Astrocyte of the hippocampus (primary cell): ENCODE measurements at regions not wholly inside any gene's neighbourhood (a gene's known extent, or its start where the extent isn't known, plus 50 kb on each side); places are given as distances from the start of the nearest gene placed in this dataset.
"Not testable (repeated sequence)": the region's sequence is repeated elsewhere in the genome, so short reads cannot be mapped to it uniquely, and the experiment has no call there.

Experiments used
- DNase-seq: peaks from one replicate; pipeline ENCODE4 v3.0.0; 2011; ENCODE audit warnings: low read depth, low spot score

DNA sequence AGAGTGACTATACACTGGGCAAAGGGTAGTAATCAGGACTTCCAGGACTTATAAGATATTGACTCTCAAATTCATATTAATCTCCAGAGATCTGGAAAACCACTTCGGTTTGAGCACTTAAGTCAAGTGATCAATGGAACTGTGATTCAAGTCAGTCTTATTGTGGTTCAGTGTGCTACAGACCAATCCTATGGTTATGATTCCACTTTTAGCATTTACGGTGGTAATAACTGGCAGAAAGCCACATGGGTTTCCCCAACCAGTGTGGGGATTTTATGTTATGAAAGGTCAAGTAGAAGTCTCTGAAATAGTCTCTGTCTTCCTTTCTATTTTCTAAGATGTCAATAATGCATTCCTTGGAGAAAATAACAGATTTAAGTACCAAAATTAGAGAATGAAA lies 151.3 kb upstream of the NEGR1 start:
- DNase-seq, result no peak

DNA sequence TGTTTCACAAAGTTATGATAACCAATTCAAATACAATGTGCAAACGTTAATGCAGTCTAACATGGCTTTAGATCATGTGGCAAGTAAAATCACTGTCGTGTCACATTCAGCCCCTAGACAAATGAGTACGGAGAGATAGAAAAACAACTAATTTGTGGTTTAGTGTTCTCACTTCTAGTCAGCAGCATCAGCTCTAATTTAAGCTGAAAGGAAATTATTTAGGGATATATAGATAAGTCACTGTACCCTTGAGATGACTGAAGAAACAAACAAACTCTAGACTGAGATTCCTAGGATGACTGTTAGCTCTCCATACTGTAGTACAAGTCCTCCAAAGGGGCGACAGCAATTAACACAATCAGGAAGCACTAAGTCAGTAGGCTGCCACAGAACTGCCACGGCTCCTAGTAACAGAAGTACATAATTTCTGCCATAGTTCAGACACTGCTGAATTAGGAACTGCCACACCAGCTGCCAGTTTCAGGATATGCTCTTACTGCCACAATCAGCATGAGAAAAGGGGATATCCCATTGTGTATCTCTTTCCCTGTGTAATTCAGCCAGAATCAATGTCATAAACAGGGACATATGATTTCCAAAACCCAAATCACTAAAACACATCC lies 150.4 kb upstream of the NEGR1 start:
- DNase-seq, result no peak

DNA sequence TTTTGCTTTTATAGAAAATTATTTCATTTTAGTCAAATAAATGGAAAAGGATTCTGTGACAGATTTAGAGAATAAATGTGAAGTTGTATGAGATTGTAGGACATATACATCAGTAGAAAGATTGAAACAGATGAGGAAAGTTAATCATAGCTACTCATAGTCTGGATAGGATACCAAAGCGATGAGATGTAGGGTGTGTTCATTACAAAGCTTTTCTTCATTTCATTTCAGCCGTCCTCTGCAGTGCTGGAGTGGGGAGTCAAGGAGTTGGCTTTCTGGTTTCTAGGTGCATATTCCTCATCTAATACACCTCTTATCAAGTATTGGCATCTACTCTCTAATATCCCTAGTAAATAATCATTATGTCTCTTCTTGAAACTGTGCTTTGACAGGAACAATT lies 149.5 kb upstream of the NEGR1 start:
- no peak for DNase-seq

DNA sequence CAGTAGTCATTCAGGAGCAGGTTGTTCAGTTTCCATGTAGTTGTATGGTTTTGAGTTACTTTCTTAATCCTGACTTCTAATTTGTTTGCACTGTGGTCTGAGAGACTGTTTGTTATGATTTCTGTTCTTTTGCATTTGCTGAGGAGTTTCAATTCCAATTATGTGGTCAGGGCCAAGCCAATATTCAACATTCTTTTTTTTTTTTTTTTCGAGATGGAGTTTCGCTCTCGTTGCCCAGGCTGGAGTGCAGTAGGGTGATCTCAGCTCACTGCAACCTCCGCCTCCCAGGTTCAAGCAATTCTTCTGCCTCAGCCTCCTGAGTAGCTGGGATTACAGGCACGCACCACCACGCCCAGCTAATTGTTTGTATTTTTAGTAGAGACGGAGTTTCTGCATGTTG lies 145.9 kb upstream of the NEGR1 start:
- not testable (repeated sequence) for DNase-seq

DNA sequence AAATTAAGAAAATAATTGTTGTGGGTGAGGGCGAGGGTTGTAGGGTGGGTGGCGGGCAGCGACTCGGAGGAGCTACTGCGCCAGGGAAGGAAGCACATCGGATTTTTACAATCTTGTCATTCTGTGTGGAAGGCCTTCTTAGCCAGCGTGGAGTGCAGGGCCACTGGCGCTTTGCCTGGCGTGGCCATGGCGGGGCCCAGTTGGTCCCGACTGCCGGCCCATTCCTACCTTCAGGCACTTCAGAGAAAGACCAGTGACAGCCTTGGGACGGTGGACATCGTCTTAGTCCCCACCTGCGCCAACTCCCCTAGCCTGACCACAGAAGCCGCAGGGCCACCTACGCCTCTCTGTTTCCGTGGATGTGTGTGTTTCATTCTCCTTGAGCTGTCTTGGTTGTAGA lies 136.9 kb upstream of the NEGR1 start:
- no peak for DNase-seq

DNA sequence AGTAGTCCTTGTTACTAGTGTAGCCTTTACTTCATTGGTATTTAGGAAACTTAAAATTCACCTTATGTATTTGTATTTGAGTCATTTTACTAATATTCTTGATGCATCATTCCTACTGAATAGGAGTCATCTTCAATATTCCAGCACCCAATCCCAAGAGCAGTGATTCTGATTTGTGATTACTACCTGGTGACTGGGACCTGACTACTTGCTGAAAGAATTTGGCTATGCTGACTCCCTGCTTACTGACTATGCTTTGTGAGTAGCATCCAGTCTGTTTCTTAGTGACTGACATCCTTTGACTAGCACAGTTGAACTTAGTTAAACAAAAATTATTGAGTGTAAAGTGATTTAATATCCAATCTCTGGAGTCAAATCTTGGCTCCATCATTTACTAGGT lies 129.9 kb upstream of the NEGR1 start:
- DNase-seq, result no peak

DNA sequence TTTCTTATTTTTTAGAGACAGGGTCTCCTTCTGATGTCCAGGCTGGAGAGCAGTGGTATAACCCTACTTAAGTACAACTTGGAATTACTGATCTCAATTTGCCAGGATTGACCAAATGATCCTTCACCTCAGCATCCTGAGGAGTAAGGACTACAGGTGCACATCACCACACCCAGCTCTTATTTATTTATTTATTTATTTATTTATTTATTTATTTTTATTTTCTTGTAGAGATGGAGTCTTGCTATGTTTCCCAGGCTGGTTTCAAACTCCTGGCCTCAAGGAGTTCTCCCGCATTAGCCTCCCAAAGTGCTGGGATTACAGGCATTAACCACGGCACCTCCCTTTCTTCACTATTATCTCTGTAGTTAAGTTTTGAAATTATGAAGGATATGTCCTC lies 117.5 kb upstream of the NEGR1 start:
- no peak for DNase-seq

DNA sequence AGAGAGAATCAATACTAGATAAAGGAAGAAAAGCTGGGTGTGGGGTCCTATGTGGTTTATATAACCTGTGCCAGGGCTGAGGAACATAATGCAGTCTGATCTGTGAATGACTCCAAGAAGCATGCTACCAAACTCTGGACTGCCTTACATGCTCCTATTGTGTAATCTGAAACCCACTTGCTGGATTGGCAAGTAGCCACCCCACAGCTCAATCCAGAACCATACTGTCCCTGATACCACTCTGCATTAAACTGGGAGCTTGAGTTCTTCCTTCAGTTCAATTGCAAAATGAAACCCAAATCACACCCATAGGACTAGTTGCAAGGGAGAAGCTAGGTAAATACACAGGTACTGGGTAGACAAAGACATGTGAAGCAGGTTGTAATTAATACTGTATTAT lies 115.4 kb upstream of the NEGR1 start:
- peak; percentile 90 for DNase-seq

DNA sequence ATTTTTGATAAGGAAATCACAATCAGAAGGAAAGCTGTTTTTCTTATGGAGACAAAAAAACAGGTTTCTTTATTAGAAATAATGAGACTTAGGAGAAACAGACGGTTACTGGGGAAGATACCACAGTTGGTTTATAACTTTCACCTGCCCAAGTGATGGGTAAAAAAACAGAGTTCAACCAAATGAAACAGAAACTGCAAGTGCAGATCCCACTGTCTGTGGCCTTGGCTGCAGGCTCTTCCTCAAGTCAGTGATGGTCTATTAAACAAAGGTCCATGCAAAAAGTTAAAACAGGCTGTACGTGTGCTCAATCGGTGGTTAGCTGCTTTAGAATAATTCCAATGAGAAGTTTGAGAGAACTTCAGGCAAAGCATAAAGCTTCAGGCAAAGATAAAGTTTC lies 112.1 kb upstream of the NEGR1 start:
- DNase-seq, result no peak

DNA sequence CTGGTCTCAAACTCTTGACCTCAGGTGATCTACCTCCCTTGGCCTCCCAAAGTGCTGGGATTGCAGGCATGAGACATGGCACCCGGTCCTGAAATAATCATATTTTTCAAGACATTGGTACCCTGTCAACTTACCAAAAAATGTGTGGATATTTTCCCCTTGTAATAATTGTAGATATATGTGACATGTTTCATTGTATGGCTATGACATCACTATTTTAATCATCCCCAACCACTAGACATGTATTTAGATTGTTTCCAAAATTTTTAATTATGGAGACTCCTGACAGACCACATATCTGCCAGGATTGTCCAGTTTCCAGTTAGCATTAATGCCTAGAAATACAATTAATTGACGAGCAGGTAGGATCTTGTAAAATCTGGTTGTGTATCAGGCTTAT lies 96.7 kb upstream of the NEGR1 start:
- DNase-seq, result no peak

DNA sequence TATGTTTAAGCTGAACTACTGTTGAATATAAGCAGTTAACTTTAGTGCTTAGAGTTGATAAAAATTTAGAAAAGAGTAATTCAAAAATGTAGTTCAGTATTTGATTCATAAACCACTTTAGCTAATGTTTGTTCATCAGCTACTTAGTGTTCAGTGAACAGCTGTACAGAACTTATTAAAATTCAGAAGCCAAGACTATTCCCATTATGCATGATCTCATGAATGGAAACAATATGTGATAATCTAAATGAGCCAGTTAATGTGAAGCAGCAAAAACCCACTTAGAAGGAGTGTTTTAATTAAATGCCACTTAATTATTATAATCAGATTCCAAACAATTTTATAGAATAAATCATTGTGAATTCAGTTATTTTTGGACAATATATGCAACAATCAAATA lies 92.9 kb upstream of the NEGR1 start:
- DNase-seq, result no peak

DNA sequence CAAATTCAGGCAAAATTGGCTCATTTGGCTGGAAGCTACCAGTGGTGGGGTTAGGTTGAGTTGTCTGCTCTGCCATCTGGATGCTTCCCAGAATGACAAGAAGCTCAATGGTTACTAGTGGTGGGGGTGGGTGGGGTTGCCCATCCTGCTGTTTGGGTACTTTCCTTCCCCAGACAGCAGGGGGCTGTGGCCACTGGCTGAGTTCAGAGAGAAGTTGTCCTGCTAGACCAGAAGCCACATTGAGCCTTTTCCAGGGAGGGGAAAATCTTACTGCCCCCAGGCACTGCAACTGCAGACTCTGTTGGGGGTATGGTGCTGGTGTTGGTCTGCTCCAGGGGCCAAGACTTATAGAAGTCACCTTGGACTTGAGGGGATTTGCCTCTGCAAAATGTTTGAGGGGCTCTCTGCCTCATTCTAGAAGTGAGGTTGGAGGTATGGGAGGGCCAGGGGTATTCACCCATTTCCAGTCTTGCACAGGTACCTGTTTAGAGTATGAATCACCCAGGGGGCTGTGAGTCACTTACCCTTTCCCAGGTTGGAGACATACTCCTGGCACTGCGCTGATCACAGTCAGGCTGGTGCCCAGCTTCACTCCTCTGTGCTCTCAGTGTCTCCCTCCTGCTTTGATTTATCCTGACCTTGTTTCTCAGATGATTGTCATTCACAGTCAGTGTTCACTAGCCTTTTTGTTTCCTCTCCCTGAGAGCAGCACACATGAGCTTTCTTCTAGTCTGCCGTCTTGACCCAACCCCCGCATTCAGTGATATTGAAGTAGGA lies 89.1 kb upstream of the NEGR1 start:
- DNase-seq, result peak; percentile 1

DNA sequence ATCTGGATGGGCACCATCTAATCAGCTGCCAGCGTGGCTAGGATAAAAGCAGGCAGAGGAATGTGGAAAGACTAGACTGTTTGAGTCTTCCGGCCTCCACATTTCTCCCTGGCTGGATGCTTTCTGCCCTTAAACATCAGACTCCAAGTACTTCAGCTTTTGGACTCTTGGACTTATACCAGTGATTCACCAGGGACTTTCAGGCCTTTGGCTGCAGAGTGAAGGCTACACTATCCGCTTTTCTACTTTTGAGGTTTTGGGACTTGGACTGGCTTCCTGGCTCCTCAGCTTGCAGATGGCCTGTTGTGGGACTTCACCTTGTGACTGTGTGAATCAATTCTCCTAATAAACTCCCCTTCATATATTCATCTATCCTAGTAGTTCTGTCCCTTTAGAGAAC lies 88.5 kb upstream of the NEGR1 start:
- not testable (repeated sequence) for DNase-seq

DNA sequence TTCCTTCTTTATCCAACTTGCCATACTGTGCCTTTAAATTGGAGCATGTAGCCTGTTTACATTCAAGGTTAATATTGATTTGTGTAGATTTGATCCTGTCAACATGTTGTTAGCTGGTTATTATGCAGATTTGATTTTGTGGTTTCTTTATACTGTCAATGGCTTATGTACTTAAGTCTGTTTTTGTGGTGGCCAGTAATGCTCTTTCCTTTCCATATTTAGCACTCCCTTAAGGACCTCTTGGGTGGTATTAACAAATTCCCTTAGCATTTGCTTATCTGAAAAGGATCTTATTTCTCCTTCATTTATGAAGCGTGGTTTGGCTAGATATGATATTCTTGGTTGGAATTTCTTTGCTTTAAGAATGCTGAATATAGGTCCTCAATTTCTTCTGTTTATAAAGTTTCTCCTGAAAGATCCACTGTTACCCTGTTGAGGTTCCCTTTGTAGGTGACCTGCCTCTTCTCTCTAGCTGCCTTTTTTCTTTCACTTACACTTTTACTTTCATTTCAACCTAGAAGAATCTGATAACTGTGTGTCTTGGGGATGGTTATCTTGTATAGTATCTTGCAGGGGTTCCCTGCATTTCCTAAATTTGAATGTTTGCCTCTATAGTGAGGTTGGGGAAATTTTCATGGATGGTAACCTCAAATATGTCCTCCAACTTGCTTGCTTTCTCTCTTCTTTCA lies 86.9 kb upstream of the NEGR1 start:
- DNase-seq, result peak; percentile 0

DNA sequence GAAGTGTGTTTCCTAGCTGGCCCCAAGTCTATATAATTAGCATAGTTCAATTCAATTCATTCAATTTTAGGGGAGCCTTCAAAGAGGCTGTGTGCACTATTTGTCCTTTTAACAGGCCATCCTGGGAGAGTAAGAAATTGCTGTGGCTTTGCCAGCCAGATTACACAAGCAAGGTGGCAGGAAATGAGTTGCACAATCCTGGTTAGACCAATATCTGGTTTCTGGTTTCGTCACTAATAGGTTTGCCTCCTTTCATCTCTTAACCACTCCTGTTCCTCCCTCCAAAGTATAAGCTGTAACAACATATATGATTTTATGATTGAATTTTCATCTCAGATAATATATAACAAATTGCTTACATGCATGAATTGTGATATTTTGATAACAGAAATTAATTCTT lies 84.1 kb upstream of the NEGR1 start:
- peak; percentile 52 for DNase-seq

DNA sequence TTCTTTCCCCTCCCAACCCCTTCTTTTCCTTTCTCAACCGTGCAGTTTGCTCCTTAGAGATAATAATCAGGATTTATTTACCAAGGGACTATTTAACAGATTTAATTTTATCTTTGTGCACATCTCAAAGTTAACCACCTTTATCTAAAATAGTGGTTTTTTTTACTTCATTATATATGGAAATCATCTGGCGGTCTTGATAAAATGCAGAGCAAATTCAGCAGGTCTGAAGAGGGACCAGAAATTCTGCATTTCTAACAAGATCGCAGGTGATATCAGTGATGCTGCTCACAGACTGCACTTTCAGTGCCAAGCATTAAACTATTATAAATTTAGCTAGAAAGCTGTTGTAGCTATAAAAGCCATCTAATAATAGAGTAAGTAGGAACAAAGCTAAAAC lies 83.4 kb upstream of the NEGR1 start:
- DNase-seq, result no peak

DNA sequence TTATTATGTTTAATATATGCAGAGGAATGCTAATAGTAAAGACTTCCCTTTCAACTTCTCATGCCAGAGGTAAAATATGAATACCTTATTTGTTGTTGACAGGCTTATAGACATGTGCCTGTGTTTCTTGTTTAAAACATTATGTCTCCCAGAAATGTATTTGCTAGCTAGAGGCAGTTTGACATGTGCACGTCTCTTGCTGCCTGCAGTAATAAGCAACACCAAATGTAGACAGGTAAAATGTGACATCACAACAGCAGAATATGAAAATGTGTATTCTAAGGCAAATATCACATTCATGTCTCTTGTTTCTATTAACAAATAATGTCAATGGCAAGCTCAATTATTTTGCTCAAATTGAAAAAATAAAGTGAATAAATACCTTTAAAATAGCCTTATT lies 80.2 kb upstream of the NEGR1 start:
- no peak for DNase-seq

DNA sequence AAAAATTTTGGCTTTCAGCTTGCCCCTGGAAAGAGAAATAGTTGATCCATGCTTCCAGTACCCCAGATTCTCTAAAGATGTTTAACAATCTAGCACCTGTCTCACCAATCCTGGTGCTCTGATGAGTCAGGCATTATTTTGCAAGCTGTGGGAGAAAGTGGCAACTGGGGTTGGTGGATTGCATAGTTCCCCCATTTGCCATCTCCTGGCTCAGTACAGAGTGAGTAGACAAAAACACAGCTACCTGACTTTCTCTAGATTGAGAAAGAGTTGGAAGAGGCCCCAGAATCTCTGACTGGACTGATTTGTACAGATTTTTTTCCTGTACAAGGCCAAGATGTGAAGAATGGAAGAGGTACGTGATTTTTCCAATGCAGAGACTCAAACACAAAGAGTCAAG lies 75.1 kb upstream of the NEGR1 start:
- peak; percentile 2 for DNase-seq

DNA sequence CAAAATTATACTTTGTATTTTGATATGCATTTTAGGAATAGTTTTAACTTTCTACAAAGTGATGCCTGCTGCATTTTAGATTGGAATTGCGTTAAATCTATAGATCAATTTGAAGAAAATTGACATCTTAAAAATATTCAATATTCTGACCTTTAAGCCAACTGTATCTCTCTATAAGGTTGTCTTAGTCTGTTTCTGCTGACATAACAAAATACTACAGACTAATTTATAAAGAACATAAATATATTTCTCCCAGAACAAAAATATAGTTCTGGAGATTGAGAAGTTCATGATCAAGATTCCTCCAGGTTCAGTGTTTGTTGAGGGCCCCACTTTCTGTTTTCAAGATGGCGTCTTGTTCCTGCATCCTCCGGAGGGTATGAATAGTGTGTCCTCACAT lies 73.6 kb upstream of the NEGR1 start:
- DNase-seq, result no peak

DNA sequence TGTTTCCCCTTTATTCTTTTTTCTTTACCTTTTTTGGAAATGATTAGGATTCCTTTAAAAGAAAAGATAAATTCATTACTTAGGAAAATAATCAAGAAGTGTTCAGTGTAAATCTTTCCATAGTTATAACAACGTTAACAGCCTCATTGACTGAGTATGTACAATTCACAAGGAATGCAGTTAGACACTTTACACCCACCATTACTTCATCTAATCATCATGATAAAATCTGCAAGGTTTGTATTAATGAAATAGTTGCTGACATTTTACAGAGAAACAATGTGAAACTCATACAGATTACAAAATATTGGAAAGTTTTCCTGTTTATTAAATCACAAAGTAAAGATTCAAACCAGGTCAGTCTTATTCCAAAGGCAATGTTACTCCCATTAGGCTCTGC lies 59.3 kb upstream of the NEGR1 start:
- DNase-seq, result no peak

DNA sequence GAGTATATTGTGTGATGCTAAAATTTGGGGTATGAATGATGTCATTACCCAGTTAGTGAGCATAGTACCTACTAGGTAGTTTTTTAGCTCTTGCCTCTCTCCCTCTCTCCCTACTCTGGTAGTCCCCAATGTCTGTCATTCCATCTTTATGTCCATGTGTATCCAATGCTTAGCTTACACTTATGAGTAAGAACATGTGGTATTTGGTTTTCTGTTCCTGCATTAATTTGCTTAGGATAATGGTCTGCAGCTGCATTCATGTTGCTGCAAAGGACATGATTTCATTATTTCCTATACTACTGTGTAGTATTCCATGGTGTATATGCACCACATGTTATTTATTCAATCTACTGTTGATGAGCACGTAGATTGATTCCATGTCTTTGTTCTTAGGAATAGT lies 54.4 kb upstream of the NEGR1 start:
- peak; percentile 1 for DNase-seq
